GM19467 (cell line): ENCODE measurements at regions not wholly inside any gene's neighbourhood (a gene's known extent, or its start where the extent isn't known, plus 50 kb on each side); places are given as distances from the start of the nearest gene placed in this dataset.
"Not testable (repeated sequence)": the region's sequence is repeated elsewhere in the genome, so short reads cannot be mapped to it uniquely, and the experiment has no call there.

Experiments used
- ATAC-seq: cut with Tn5 transposase; IDR thresholded peaks from one replicate; pipeline ENCODE4 v1.9.1; 2021; ENCODE audit warnings: mild to moderate bottlenecking, moderate library complexity; ENCODE audit not compliant: unreplicated experiment

DNA sequence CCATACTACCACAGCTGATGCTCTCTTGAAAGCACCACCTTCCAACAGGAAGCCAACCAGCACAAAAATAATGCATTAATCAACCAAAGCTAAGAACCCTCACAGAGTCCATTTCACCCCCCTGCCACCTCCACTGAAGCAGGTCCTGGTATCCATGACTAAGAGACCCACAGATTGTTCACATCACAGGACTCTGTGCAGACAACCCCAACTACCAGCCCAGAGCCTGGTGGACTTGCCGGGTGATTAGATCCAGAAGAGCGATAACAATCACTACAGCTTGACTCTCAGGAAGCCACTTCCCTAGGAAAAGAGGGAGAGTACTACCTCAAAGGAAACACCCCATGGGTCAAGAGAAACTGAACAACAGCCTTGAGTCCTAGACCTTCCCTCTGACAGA lies 528.1 kb downstream of the KIF20B start:
- no peak for ATAC-seq

DNA sequence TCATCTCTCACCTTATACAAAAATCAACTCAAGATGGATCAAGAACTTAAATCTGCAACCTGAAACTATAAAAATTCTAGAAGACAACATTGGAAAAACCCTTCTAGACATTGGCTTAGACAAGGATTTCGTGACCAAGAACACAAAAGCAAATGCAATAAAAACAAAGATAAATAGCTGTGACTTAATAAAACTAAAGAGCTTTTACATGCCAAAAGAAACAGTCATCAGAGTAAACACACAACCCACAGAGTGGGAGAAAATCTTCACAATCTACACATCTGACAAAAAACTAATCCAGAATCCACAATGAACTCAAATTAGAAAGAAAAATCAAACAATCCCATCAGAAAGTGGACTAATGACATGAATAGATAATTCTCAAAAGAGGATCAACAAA lies 532.4 kb downstream of the KIF20B start:
- not testable (repeated sequence) for ATAC-seq

DNA sequence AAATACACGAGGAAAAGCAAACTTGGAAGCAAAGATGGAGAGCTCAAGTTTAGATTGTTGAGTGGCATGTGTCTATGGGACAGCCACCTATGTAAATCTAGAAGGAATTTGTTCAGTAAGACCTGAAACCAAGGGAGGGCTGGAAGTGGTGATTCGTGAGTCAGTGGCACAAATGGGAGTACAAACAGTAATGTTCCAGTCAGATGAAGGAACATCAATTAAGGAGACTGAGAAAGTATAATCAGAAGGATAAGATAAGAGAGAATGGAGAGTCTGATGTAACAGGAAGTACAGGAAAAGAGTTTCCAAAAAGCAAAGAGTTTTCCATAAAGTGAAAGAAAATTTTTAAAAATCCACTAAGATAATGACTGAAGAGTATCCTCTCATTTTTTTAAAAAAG lies 544.2 kb downstream of the KIF20B start:
- no peak for ATAC-seq

DNA sequence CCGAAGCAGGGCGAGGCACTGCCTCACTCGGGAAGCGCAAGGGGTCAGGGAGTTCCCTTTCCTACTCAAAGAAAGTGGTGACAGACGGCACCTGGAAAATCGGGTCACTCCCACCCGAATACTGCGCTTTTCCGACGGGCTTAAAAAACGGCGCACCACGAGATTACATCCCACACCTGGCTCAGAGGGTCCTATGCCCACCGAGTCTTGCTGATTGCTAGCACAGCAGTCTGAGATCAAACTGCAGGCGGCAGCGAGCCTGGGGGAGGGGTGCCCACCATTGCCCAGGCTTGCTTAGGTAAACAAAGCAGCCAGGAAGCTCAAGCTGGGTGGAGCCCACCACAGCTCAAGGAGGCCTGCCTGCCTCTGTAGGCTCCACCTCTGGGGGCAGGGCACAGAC lies 549.4 kb downstream of the KIF20B start:
- not testable (repeated sequence) for ATAC-seq

DNA sequence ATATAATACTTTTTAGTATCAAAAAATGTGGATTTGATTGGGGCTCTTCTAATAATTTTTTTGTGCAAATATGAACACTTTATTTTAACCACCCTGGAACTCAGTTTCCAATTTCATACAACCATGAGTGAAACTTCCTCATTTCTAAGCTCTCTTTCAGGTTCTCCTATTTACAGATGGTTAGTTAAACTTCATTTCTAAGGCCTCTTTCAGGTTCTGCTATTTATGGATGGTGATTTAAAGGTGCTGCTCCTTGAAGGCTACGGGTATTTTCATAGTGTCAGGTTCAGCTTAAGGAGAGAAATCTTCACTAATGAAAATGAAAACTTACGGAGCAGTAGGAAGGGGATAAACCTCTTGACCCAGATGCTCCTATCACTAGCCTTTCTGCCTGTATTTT lies 568.3 kb downstream of the KIF20B start:
- no peak for ATAC-seq

DNA sequence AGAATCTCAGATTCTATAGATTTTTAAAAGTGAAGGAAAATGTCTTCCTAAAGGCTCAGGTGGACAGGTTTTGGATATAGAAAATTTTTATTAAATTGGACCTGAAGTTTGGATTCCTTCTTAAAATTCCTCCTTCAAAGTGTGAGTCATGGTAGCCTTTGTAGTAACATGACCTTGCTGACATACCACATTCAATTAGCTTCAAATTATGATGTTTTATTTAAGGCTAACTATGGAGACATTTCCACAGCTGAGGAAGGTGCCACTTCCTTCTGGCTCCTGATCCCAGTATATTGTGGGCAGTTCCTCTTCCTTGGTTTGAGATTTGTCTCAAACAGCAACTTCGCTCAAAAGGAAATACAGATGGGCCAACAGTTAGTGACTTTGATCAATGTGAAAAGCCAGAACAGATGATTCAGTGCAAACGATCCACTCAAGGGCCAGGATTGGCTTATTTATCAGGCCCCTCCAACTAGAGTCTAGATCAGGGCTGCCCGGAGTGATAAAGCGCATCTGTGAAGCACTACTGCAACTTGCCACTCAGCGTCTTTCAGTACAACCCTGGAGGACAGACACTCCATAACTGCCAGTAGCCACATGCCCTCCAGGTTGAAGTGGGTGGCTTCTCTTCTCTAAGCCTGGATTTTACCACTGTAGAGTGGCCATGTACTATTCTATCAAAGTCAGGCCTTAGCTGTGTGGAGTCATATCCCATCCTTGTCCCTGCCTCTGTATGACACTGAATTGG lies 573.5 kb downstream of the KIF20B start:
- no peak for ATAC-seq

DNA sequence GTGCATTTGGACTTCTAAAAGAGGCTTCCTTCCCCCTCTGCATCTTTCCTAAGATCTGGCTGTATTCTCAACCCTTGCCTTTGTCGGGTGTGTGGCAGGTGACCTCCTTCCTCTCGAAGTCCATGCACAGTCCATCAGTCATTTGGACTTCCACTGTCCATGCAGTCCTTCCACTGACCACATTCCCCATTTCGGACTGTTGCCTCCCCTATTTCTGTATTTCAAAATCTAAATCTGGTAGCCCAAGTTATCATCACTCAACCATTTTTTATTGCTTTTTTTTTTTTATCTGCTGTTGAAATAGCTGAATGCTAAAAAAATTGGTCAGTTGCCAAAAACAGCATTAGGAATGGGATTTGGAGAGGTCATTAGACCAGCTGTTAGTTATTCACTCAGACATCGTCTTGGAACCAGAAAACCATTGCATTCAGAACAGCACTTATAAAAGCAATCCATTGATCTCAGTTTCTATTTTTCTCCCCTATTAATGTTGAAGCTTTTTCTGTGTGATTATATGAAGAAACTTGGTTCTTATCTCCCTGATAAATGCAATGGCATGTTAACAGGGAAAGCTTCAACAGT lies 575.6 kb downstream of the KIF20B start:
- no peak for ATAC-seq

DNA sequence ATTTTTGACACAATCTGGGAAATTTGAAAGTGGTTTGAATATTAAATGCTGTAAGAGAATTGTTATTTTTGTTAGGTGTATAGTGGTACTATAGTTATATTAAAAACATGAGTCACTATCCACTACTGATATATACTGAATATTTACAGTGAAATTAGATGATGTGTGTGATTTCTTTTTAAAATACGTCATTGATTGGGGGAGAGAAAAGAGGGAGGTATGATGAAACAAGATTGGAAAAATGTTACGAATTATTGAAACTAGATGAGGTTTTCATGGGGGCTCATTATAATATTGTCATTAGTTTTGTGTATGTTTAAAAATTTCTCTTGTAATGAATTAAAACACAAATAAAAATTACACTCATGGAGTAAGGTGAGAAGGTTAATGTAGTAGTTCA lies 571.4 kb downstream of the HTR7 start:
- ATAC-seq, result no peak

DNA sequence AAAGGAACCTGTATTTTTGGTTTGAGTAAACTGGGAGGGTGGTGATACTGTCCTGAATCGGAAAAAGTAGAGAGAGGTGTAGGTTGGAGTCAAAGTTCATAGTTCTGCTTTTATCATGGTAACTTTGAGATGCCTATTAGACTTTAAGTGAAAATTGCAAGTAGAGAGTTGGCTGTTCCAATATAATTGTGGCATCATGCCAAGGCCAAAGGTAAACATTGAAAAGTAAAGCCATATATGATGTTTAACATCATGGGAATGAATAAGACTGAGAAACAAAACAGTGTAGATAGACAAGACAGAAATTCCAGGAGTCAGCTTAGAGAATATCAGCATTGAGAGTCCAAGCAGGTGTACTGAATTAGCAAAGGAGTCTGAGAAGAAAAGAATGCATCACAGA lies 570.9 kb downstream of the HTR7 start:
- no peak for ATAC-seq

DNA sequence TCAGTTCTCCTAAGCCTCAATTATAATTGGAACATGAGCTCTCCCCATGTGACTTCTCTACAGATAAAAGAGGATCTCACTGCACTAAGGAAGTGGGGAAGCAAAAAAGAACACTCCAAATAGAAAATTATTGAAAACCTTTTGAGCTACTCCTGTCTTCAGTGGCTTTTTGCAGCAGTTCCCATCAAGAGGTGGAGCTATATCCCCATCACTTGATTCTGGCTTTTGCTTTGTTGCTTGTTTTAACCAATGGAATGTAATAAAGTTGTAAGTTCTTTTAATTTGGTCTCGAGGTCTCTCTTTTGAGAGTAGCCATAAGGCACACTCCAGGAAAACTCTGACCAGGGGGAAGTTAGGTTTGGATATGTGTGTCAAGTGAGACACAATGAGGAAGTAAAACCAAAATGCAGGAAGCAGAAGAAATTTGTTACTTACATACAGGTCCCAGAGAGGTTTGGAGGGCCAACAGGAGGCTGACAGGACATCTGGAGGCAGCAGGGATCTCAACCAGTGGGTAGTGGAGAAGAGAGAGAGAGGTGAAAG lies 569.4 kb downstream of the HTR7 start:
- ATAC-seq, result no peak

DNA sequence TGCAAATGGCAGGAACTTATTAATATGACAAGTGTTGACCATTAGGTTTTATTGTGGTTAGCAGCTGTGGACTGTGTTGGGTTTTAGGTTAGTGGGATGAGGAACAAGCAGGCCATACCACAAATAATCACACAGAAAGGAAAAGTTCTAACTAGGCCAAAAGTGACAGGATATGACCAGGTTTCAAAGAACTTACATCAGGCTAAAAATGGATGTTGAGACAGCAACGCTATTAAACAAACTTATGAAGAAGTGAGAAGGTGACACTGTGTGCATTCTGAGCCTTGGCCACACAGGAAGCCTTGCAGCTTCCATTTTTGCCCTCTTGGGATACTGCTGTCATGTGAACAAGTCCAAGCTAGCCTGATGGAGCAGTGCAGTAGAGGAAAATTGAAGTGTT lies 568.8 kb downstream of the HTR7 start:
- no peak for ATAC-seq

DNA sequence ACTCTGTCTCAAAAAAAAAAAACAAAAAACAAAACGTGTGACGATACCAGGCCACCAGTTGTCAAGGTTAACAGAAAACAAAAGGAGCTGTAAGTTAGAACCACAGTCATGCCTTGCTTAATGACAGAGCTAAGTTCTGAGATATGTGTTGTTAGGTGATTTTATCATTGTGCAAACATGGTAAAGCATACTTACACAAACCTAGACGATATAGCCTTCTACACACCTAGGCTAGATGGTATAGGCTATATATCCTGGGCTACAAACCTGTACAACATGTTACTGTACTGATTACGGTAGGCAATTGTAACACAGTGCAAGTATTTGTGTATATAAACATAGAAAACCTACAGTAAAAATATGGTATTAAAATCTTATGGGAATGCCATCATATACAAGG lies 564.2 kb downstream of the HTR7 start:
- no peak for ATAC-seq

DNA sequence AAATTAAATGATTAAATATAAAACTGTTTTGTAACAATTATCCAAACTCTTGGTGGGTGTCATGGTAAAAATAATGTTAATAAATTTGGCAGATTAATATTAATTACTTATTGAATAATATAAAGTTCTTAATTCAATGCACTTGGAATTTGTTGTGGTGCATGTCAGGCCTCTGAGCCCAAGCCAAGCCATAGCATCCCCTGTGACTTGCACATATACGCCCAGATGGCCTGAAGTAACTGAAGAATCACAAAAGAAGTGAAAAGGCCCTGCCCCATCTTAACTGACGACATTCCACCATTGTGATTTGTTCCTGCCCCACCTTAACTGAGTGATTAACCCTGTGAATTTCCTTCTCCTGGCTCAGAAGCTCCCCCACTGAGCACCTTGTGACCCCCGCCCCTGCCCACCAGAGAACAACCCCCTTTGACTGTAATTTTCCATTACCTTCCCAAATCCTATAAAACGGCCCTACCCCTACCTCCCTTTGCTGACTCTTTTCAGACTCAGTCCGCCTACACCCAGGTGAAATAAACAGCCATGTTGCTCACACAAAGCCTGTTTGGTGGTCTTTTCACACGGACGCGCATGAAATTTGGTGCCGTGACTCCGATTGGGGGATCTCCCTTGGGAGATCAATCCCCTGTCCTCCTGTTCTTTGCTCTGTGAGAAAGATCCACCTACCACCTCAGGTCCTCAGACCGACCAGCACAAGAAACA lies 562.9 kb downstream of the HTR7 start:
- not testable (repeated sequence) for ATAC-seq

DNA sequence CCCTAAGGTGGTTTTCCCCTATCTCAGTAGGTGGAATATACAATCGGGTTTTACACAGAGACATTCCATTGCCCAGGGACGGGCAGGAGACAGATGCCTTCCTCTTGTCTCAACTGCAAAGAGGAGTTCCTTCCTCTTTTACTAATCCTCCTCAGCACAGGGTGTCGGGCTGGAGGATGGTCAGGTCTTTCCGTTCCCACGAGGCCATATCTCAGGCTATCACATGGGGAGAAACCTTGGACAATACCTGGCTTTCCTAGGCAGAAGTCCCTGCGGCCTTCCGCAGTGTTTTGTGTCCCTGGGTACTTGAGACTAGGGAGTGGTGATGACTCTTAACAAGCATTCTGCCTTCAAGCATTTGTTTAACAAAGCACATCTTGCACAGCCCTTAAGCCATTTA lies 555.8 kb downstream of the HTR7 start:
- not testable (repeated sequence) for ATAC-seq

DNA sequence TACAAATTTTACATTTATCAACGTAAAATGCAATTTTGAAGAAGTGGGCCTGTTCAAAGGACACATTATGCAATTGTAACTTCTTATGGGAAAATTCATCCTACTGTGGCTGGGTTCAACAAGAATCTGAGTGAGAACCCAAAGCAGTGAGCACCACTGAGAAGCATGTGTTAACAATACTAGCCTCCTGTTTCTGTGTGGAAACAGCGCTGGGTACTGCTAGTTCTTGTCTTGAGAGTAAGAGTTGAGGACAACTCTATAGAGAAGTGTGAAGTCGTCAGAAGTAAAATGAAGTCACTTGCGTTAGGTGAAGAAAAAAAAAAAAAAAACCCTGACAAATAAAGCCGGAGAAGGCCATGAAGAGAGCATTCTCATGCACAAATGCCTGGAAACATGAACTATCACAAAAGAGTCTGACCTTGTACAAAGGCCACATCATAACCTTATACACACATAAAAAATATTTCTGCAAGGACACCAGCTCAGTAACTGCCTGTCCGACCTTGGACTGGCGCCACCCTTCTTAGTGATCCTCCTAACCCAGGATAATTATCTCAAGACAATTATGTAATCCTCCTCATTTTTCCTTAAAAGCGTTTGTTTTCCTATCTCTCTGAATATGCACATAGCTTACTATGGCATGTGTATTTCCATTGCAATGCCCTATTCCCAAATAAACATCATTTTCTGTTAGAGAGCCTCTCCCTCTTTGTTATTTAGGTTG lies 554.9 kb downstream of the HTR7 start:
- no peak for ATAC-seq

DNA sequence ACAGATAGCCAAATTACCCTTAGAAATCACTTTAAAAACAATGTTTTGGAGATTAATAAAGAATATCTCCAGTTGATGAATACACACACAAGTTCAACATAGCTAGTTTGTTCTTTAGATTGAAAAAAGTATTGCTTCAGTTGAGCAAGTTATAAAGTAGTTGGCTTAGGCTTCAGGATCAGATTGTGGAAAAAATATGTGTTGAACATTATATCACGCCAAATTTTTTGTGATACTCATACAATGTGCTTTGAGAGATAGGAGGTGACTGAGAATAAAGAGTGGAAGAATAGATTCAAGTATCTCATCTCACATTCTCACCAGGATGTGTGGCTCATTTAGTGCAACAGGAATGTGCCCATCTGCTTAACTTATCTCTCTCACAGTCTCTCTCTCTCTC lies 553.3 kb downstream of the HTR7 start:
- ATAC-seq, result no peak

DNA sequence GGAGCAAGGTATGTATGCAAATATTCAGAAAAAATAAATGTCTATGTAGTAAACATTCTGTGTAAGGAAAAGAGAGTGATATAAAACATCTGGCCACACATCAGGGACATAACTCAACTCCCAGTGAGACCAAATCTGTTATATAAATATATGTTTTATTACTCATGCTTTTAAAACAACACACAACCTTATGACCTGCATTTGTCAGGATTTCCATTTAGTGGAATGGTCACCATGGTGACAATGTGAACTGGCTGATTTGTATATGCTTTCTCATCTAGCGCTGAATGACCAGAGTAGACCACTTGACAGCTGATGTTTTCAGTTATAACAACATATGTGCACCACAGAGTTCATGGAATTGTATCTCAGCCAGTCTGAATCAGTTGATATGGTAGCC lies 551.7 kb downstream of the HTR7 start:
- no peak for ATAC-seq

DNA sequence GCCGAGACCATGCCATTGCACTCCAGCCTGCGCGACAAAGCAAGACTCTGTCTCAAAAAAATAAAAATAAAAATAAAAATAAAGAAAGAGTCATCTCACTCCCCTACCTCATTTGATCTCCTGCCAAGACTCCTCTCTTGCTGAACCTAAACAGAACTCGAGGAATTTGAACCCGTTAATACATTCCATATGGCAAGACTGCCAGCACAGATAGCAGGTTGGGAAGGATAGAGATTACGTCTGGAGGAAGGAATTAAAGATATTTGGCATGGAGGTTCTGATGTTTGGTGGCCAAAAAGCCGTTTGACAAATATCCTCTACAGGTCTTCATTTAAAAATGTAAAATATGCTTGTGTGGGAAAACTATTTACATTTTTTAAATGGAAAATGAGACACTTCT lies 549.6 kb downstream of the HTR7 start:
- ATAC-seq, result no peak

DNA sequence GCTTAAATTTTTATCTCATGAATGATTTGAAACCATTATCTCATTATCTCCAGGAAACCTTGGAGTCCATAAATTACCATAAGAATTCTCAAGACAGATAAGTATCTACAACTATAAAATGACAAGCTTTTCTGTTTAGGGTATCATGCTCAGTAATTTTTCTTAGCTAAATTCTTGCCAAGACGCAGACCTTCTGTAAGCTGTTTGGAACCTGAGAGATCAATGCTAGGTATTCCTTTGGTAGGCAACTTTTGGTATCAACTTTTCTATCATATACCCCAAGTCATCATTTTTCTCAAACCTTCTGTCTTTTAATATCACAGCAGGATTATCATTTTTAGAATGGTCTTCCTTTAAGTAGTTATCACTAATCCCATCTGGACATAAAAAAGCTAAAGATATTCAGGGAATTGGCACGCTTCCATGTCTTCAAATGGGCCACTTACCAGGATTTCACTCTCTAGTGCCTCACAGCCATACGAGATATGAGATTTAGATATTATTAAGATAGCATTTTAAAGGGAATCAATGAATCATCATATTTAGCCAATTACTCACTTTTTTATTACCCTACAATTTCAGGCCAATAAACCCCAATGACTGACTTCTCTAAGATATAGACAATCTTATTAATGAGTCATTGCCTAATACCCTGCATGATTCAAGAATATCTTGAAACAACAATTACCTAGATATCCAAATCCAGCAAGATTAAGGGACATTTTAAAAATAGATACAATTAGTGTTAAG lies 544.1 kb downstream of the HTR7 start:
- no peak for ATAC-seq

DNA sequence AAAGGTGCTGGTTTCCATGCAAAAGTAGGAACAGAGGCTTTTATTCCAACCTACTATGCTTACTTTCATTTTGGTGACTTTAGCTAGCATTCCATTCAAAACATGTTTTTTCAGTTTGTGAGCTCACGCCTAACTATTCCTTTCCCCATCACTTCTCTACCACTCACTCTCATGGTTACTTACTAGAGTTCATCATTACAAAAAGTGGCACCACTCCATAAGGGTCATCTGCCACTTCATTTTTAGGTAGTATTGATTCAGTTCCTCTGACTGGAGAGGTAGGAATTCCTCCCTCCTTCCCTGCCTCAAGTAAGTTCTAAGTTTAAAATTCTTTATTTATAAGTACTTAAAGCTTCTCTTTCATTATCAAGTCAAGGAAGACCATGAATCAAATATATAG lies 543.1 kb downstream of the HTR7 start:
- ATAC-seq, result no peak

DNA sequence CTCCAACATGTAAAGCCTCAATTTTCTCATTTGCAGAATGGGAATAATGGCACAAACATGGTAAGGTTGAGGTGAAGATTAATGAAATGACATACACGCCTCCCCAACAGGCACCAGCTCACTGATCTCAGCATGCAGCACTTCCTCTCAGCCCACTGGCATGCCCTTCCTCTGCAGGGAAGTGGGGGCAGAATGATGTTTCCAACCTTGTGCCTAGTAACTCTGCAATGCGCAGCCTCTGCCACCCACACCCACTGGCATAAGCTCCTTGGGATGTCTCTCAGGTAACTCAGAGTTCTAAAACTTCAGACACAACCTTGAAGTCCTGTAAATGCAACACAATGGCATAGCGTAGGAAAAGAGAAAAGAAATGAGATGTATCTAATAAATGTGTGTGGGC lies 540.7 kb downstream of the HTR7 start:
- no peak for ATAC-seq
